HEK293 (cell line): ENCODE measurements at regions not wholly inside any gene's neighbourhood (a gene's known extent, or its start where the extent isn't known, plus 50 kb on each side); places are given as distances from the start of the nearest gene placed in this dataset.

Experiments
- CTCF ChIA-PET: fragments of 350-600 bp; formaldehyde crosslinking; extraction: SDS; loops from one replicate; lab custom pipeline; 2021; ENCODE audit warnings: antibody characterized with exemption; lab: Yijun Ruan, JAX
- POLR2A ChIA-PET: fragments of 300-600 bp; formaldehyde crosslinking; extraction: SDS; loops from one replicate; lab custom pipeline; 2020; ENCODE audit warnings: antibody characterized with exemption, inconsistent platforms; lab: Yijun Ruan, JAX
- H3K27ac ChIP-seq: fragments of 200-500 bp; sonication (Bioruptor generic); 2 replicates; pipeline ENCODE4 v1.5.1; 2014; ENCODE audit warnings: low read depth, low read length, control low read depth, inconsistent platforms; ENCODE audit errors: extremely low read depth
- H3K36me3 ChIP-seq, 2 experiments: fragments of 200-500 bp in 1 of 2; sonication (Bioruptor generic) in 1 of 2; 1 replicate in 1 of 2; 2 replicates in 1 of 2; pipeline ENCODE4 v1.5.1; 2014 to 2017; ENCODE audit warnings: inconsistent platforms in 2 of 2, low read length in 2 of 2; ENCODE audit not compliant: control insufficient read depth in 2 of 2, insufficient read depth in 1 of 2
- H3K4me1 ChIP-seq: fragments of 200-500 bp; sonication (Bioruptor generic); 2 replicates; pipeline ENCODE4 v1.5.1; 2014; ENCODE audit warnings: mild to moderate bottlenecking, low read length, inconsistent platforms; ENCODE audit not compliant: control insufficient read depth, insufficient read depth
- H3K4me3 ChIP-seq: 2 replicates; pipeline ENCODE4 v1.5.1; 2011; ENCODE audit warnings: low read depth, mild to moderate bottlenecking, control low read depth, low read length, moderate library complexity
- H3K9me3 ChIP-seq: fragments of 200-500 bp; sonication (Bioruptor generic); 2 replicates; pipeline ENCODE4 v1.5.1; 2014; ENCODE audit warnings: low read depth, low read length, inconsistent platforms; ENCODE audit not compliant: control insufficient read depth, insufficient read depth
- BCL11A ChIP-seq: fragments of 450-650 bp; formaldehyde crosslinking; IDR thresholded peaks from 2 replicates; pipeline ENCODE4 v1.5.1; 2016; ENCODE audit warnings: low read depth, missing biosample characterization, missing genetic modification characterization
- BCL11B ChIP-seq: fragments of 450-650 bp; formaldehyde crosslinking; IDR thresholded peaks from 2 replicates; pipeline ENCODE4 v1.5.1; 2016; ENCODE audit warnings: low read depth, missing biosample characterization, missing genetic modification characterization
- ZBTB1 ChIP-seq: fragments of 450-650 bp; formaldehyde crosslinking; IDR thresholded peaks from 2 replicates; pipeline ENCODE4 v1.5.1; 2016; ENCODE audit warnings: missing biosample characterization, missing genetic modification characterization
- ZBTB26 ChIP-seq: fragments of 450-650 bp; formaldehyde crosslinking; optimal IDR thresholded peaks from 2 replicates; pipeline ENCODE3; 2016; ENCODE audit warnings: missing biosample characterization, mild to moderate bottlenecking, missing genetic modification characterization
- ZBTB7A ChIP-seq: fragments of 450-650 bp; formaldehyde crosslinking; IDR thresholded peaks from 2 replicates; pipeline ENCODE4 v1.5.1; 2016; ENCODE audit warnings: low read depth, missing biosample characterization, missing genetic modification characterization
- ZFP3 ChIP-seq: fragments of 450-650 bp; formaldehyde crosslinking; IDR thresholded peaks from 2 replicates; pipeline ENCODE4 v1.5.1; 2016; ENCODE audit warnings: low read depth, missing biosample characterization, missing genetic modification characterization
- ZIC2 ChIP-seq: fragments of 450-650 bp; formaldehyde crosslinking; IDR thresholded peaks from 2 replicates; pipeline ENCODE4 v1.5.1; 2016; ENCODE audit warnings: missing biosample characterization, missing genetic modification characterization
- ZNF112 ChIP-seq: fragments of 450-650 bp; formaldehyde crosslinking; IDR thresholded peaks from 2 replicates; pipeline ENCODE4 v1.5.0; 2017; ENCODE audit warnings: missing biosample characterization, missing genetic modification characterization
- ZNF169 ChIP-seq: fragments of 450-650 bp; formaldehyde crosslinking; IDR thresholded peaks from 2 replicates; pipeline ENCODE4 v1.5.1; 2016; ENCODE audit warnings: missing biosample characterization, missing genetic modification characterization
- ZNF426 ChIP-seq: fragments of 450-650 bp; formaldehyde crosslinking; IDR thresholded peaks from 2 replicates; pipeline ENCODE4 v1.5.1; 2017; ENCODE audit warnings: missing biosample characterization, missing genetic modification characterization, mild to moderate bottlenecking, inconsistent platforms, moderate library complexity
- ZNF433 ChIP-seq: fragments of 450-650 bp; formaldehyde crosslinking; IDR thresholded peaks from 2 replicates; pipeline ENCODE4 v1.5.1; 2016; ENCODE audit warnings: missing biosample characterization, missing genetic modification characterization, low read depth
- ZNF473 ChIP-seq: fragments of 450-650 bp; formaldehyde crosslinking; IDR thresholded peaks from 2 replicates; pipeline ENCODE4 v1.5.1; 2017; ENCODE audit warnings: missing biosample characterization, missing genetic modification characterization
- ZNF544 ChIP-seq: fragments of 450-650 bp; formaldehyde crosslinking; IDR thresholded peaks from 2 replicates; pipeline ENCODE4 v1.5.0; 2017; ENCODE audit warnings: missing biosample characterization, missing genetic modification characterization
- ZNF549 ChIP-seq: fragments of 450-650 bp; IDR thresholded peaks from 2 replicates; pipeline ENCODE4 v1.5.1; 2018; ENCODE audit warnings: missing biosample characterization, missing genetic modification characterization, mild to moderate bottlenecking, inconsistent platforms, moderate library complexity
- ZNF560 ChIP-seq: fragments of 450-650 bp; formaldehyde crosslinking; IDR thresholded peaks from 2 replicates; pipeline ENCODE4 v1.5.1; 2017; ENCODE audit warnings: missing biosample characterization, missing genetic modification characterization, borderline replicate concordance
- ZNF610 ChIP-seq: fragments of 450-650 bp; formaldehyde crosslinking; IDR thresholded peaks from 2 replicates; pipeline ENCODE4 v1.5.1; 2016; ENCODE audit warnings: missing biosample characterization, missing genetic modification characterization, borderline replicate concordance
- ZNF660 ChIP-seq: fragments of 450-650 bp; IDR thresholded peaks from 2 replicates; pipeline ENCODE4 v1.5.1; 2018; ENCODE audit warnings: missing biosample characterization, mild to moderate bottlenecking, missing genetic modification characterization
- TF ChIP-seq, protein P1 (sequence below): fragments of 450-650 bp; formaldehyde crosslinking; IDR thresholded peaks from 2 replicates; pipeline ENCODE4 v1.5.1; 2017; ENCODE audit warnings: missing biosample characterization, missing genetic modification characterization
- TF ChIP-seq, protein P2 (sequence below): sonication (generic); formaldehyde crosslinking; IDR thresholded peaks from 2 replicates; pipeline ENCODE4 v1.8.1; 2022; ENCODE audit warnings: mild to moderate bottlenecking, moderate library complexity, missing genetic modification reagents
- TF ChIP-seq, protein P3 (sequence below): fragments of 450-650 bp; IDR thresholded peaks from 2 replicates; pipeline ENCODE4 v1.5.1; 2018; ENCODE audit warnings: missing biosample characterization, mild to moderate bottlenecking, missing genetic modification characterization
- TF ChIP-seq, protein P4 (sequence below): fragments of 450-650 bp; formaldehyde crosslinking; IDR thresholded peaks from 2 replicates; pipeline ENCODE4 v1.5.1; 2016; ENCODE audit warnings: missing biosample characterization, missing genetic modification characterization

DNA sequence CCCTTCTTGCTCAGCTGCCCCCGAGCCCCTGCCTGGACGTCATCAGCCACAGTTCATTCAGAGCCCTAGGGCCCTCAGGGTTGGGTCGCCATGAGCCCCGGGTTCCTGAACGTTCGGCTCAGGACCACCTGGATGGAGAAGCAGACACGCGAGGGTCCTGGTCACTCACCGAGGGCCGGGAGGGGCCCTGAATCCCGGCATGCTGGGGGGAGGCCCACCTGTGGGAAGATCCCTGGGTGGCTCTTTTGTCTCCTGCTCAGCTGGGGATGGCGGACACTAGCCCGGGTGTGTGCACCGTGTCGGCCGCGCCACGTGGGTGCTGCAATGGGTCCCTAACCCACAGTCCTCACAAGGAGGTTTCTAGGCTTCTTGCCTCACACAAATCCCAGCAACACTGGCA lies 78.1 kb upstream of the TTC34 start (continued):
- no peak for TF ChIP-seq ZBTB7A (tag by site-specific recombination)
- no peak for TF ChIP-seq ZNF473 (tag by site-specific recombination)
- TF ChIP-seq ZNF560: no peak
- no peak for TF ChIP-seq BCL11A (tag by site-specific recombination)
- TF ChIP-seq, protein P1, sequence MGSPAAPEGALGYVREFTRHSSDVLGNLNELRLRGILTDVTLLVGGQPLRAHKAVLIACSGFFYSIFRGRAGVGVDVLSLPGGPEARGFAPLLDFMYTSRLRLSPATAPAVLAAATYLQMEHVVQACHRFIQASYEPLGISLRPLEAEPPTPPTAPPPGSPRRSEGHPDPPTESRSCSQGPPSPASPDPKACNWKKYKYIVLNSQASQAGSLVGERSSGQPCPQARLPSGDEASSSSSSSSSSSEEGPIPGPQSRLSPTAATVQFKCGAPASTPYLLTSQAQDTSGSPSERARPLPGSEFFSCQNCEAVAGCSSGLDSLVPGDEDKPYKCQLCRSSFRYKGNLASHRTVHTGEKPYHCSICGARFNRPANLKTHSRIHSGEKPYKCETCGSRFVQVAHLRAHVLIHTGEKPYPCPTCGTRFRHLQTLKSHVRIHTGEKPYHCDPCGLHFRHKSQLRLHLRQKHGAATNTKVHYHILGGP (tag by site-specific recombination): no peak
- TF ChIP-seq ZNF610: no peak
- TF ChIP-seq ZNF112: no peak
- TF ChIP-seq ZNF660 (tag by site-specific recombination): no peak
- TF ChIP-seq, all 188 proteins: peak for 0

DNA sequence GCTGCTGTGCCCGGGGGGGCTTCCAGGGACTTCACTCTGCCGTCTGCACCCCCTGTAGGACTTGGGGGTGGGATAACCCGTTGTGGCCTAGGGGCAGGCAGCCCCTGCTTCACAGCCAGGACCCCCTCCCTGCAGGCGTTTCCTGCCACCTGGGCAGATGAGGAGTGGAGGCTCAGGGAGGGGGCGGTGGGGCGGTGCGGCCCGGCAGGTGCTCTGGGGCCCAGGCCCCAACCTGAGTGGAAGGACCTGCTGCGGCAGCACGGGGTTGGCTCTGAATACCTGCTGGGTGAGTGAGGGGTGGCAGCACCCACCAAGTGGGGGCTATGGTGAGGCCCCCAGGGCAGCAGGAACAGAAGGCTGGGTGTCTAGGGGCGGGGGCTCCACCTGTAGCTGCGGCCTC lies 78.6 kb upstream of the TTC34 start:
- no peaks in the 10 kb centered on the region for H3K9me3 ChIP-seq
- no peaks in the 10 kb centered on the region for H3K4me1 ChIP-seq
- CTCF ChIA-PET: no interaction called here
- TF ChIP-seq ZNF433 (tag by site-specific recombination) (no peak), ZIC2 (tag by site-specific recombination) (0 out of 2 replicates have a peak, but pooled peaks have one; percentile 8), ZFP3 (tag by site-specific recombination) (no peak), ZNF426 (no peak)
- no peak overlapping the region for H3K4me3 ChIP-seq
- H3K36me3 ChIP-seq: no peaks in the 10 kb centered on the region
- POLR2A ChIA-PET: no interaction called here
- H3K27ac ChIP-seq: no peak overlapping the region

DNA sequence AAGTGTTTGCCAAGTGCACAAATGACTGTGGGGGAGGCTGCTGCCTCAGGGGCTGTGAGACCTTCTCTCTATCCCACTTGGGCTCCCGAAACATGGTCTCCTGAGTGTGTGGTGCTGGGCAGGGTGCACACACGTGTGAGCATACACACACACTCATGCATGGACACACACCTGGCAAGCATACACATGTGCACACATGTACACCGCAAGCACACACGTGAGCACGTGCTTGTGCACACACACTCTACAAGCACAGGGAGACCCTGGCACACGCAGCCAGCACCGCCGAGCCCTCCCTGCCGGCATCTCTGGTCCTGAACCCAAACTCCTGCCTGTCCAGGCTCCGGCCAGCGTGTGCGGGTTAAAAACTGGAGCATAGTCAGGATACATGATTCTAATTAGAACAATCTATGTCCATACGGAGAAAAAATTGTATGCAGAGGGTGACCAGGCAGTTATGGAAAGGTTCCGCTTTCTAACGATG lies 79.4 kb upstream of the TTC34 start:
- H3K4me1 ChIP-seq: no peaks in the 10 kb centered on the region
- TF ChIP-seq, protein P2, sequence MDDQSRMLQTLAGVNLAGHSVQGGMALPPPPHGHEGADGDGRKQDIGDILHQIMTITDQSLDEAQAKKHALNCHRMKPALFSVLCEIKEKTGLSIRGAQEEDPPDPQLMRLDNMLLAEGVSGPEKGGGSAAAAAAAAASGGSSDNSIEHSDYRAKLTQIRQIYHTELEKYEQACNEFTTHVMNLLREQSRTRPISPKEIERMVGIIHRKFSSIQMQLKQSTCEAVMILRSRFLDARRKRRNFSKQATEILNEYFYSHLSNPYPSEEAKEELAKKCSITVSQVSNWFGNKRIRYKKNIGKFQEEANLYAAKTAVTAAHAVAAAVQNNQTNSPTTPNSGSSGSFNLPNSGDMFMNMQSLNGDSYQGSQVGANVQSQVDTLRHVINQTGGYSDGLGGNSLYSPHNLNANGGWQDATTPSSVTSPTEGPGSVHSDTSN: no peak
- TF ChIP-seq ZNF544 (tag by site-specific recombination) (no peak), ZBTB26 (tag by site-specific recombination) (no peak), BCL11B (no peak)
- TF ChIP-seq, all 188 proteins: peak for 0
- CTCF ChIA-PET: no interaction called here
- POLR2A ChIA-PET: no interaction called here
- Histone ChIP-seq H3K27ac (no peak overlapping the region), H3K4me3 (no peak overlapping the region), H3K36me3 (no peaks in the 10 kb centered on the region), H3K9me3 (no peaks in the 10 kb centered on the region)

DNA sequence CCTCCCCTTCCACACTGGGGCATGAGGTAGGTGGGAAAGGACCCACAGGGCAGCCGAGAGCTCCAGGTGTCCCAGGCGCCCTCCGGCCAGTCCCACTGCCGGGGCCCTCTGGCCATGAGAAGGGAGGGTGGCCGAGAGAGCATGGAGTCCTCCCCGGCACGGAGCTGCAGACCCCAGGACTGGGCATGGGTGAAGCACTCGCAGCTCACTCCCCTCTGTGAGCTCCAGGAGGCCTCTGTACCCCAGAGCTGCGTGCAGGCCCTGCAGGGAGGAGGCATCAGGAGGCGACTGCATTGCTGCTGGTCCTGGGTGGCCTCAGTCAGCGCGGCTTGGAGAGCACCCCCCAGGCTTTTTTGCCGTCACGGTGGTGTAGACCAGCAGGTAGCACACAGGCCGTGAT lies 80.1 kb upstream of the TTC34 start:
- CTCF ChIA-PET: no interaction called here
- no peaks in the 10 kb centered on the region for H3K9me3 ChIP-seq

More for the DNA sequence above, 80.1 kb upstream of the TTC34 start:
- no peak overlapping the region for H3K4me3 ChIP-seq
- POLR2A ChIA-PET: no interaction called here
- H3K27ac ChIP-seq: no peak overlapping the region
- no peaks in the 10 kb centered on the region for H3K4me1 ChIP-seq
- no peaks in the 10 kb centered on the region for H3K36me3 ChIP-seq
- 0 out of 2 replicates have a peak, but pooled peaks have one; percentile 44 for TF ChIP-seq ZIC2 (tag by site-specific recombination)
- TF ChIP-seq ZNF169 (tag by site-specific recombination): no peak
- no peak for TF ChIP-seq ZNF549 (tag by site-specific recombination)
- TF ChIP-seq, protein P3, sequence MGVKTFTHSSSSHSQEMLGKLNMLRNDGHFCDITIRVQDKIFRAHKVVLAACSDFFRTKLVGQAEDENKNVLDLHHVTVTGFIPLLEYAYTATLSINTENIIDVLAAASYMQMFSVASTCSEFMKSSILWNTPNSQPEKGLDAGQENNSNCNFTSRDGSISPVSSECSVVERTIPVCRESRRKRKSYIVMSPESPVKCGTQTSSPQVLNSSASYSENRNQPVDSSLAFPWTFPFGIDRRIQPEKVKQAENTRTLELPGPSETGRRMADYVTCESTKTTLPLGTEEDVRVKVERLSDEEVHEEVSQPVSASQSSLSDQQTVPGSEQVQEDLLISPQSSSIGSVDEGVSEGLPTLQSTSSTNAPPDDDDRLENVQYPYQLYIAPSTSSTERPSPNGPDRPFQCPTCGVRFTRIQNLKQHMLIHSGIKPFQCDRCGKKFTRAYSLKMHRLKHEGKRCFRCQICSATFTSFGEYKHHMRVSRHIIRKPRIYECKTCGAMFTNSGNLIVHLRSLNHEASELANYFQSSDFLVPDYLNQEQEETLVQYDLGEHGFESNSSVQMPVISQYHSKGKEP (tag by site-specific recombination): no peak
- TF ChIP-seq, protein P4, sequence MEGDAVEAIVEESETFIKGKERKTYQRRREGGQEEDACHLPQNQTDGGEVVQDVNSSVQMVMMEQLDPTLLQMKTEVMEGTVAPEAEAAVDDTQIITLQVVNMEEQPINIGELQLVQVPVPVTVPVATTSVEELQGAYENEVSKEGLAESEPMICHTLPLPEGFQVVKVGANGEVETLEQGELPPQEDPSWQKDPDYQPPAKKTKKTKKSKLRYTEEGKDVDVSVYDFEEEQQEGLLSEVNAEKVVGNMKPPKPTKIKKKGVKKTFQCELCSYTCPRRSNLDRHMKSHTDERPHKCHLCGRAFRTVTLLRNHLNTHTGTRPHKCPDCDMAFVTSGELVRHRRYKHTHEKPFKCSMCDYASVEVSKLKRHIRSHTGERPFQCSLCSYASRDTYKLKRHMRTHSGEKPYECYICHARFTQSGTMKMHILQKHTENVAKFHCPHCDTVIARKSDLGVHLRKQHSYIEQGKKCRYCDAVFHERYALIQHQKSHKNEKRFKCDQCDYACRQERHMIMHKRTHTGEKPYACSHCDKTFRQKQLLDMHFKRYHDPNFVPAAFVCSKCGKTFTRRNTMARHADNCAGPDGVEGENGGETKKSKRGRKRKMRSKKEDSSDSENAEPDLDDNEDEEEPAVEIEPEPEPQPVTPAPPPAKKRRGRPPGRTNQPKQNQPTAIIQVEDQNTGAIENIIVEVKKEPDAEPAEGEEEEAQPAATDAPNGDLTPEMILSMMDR (tag by site-specific recombination): no peak
- TF ChIP-seq ZBTB1 (tag by site-specific recombination): no peak
- TF ChIP-seq, all 188 proteins: peak for 1
